ENCODE measurements at regions not wholly inside any gene's neighbourhood (a gene's known extent, or its start where the extent isn't known, plus 50 kb on each side); places are given as distances from the start of the nearest gene placed in this dataset.

DNA sequence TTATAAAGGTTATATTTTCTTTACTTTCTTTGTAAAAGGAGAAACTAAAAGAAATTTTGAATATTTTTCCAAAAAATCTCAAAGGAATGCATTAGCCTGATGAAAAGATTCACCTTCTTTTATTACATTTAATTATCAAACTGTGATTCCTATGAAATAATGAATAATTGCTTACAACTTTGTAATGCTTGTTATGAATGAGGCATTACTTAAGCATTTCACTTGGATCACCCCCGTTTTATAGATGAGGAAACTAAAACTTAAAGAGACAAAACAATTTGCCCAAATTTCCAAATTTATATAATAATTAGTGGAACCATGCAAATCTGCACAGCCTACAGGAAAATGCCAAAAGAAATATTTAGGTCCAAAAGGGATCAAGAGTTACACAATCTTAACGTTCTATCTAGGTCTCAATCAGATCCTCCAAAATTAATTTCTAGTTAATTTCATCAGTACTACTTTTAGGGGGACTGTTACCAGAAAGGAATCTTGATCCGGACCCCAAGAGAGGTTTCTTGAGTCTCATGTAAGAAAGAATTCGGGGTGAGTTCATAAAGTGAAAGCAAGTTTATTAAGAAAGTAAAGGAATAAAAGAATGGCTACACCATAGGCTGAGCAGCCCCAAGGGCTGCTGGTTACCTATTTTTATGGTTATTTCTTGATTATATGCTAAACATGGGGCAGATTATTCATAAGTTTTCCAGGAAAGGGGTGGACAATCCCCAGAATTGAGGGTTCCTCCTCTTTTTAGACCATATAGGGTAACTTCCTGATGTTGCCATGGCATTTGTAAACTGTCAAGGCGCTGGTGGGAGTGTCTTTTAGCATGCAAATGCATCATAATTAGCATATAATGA lies 288.0 kb downstream of the ADGB start:
- DNase-seq (ENCODE audit: low spot score) (no peak), FAIRE-seq (no peak)

DNA sequence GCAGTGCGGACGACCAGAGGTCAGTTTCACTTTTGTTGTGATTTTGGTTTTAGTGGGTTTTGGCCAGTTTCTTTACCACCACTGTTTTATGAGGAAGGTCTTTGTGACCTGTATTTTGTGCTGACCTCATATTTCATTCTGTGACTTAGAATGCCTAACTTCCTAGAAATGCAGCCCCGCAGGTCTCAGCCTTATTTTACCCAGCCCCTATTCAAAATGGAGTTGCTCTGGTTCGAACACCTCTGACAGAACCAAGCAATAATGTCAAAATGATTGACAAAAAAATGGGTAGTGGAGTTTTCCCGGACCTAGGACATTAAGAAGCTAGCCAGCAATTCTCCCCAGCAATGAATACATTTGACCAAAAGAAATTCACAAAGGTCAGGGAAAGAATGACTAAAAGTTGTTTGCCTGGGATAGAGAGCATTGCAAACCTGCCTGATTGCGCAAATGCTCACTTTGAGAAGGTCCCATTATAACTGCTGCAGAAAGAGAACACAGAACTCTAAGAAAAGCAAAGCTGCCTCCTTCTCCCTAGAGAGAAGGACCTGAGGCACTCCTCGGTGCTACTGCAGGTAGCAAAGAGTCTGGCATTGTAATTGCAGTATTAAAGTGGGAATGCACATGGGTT lies 288.8 kb downstream of the ADGB start:
- no peak for FAIRE-seq
- no peak for DNase-seq (ENCODE audit: low spot score)

DNA sequence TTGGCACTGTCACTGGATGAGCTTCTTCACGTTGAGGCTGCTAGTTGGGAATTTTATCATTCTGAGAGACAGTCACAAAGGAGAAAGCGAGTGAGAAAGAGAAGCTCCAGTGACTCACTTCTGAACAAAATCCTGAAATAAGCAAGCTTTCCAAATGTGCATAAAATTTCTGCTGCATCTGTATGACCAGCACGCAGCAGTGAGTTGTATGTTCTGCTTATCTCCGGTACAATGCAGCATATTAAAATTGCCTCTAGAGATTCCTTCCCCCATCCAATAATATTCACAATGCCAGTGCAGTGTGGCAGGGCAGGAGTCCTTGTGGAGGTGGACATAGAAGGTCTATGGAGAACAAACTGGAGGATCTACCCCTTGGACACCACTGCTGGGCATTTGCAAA lies 290.5 kb downstream of the ADGB start:
- FAIRE-seq = no peak
- no peak for DNase-seq (ENCODE audit: low spot score)

- DNase-seq (ENCODE audit: low spot score) (no peak), FAIRE-seq (no peak)
Measured at GRCh38 chr6:146890172-146890571, 291.4 kb downstream of the ADGB start.

GRCh38 chr6:146890644-146891434 lies 292.1 kb downstream of the ADGB start:
- no peak for FAIRE-seq
- no peak for DNase-seq (ENCODE audit: low spot score)

GRCh38 chr6:146891615-146892265 lies 293.0 kb downstream of the ADGB start:
- FAIRE-seq = no peak

DNA sequence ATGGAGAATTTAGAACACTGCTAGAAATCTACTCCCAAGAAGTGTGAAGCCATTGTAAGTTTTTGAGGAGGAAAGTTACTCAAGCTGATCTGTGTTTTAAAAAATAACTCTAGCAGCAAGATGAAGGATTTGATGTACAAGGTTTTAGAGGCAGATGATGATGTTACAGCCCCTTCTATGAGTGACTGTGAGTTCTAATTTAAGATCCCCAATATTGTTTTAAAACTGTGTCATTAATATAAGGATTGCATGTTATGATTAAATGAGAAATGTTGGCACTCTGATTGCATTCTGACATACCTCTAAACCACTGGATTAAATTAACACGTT lies 293.5 kb downstream of the ADGB start:
- DNase-seq (ENCODE audit: low spot score) (no peak), FAIRE-seq (no peak)

More at GRCh38 chr6:146891615-146892265, 293.0 kb downstream of the ADGB start:
- no peak for DNase-seq (ENCODE audit: low spot score)

DNA sequence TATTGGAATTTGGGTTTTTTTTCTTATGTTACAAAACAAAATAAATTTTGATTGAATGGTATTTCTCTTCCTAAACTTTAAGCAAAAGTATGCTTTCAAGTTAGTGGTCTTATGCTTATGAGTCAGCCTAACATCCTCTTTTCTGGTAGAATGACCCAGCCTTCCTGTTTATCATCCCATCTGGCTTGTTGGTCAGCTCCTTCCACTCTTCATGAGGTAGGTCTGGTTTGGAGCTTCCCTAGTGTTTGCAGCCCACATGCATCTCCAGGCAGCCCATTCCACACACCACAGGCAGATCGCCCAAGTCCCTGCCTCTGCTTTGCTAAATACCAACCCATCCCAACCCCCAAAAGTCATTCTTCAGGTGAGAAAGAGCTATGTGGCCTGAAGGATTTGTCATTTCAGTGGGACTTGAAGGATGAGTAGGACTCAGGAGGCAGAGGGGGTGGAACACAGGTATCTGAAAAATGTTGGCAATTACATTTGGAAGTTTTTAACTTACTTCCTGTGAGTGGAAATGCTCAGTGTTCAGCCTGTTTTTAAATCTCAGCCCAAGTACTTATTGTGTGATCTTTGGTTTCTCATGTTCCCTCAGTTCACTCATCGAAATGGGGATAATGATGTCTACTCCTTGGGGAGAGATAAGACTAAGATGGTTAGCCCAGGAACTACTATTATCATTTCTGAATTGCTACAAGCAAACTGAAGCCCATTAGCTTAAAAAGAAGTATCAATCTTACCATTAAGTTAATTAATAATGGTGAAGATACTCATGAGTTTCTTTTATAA lies 294.0 kb downstream of the ADGB start:
- DNase-seq (ENCODE audit: low spot score) = peak; percentile 45
- no peak for FAIRE-seq

GRCh38 chr6:146893690-146894089 lies 294.9 kb downstream of the ADGB start:
- no peak for FAIRE-seq

DNA sequence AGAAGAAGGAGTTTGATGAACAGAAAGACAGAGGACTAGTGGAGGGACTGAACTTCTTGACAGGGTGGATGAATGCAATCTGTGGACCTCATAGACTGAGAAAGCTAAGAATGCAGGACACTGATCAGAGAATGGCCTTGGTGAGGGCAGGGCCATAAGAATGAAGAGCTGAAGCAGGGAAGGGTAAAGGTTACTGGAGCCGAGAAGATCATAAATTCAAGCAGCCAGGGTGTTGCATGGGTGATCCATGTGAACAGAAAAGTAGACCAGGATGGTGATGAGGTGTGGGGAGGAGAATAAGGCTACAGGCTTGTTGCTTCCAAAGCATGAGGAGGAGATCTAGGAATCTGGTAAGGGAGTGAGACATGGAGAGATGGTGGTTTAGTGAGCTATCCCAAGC lies 295.9 kb downstream of the ADGB start:
- no peak for DNase-seq (ENCODE audit: low spot score)
- no peak for FAIRE-seq

More at GRCh38 chr6:146893690-146894089, 294.9 kb downstream of the ADGB start:
- DNase-seq (ENCODE audit: low spot score) = no peak

GRCh38 chr6:146895101-146895771 lies 296.5 kb downstream of the ADGB start:
- FAIRE-seq (no peak), DNase-seq (ENCODE audit: low spot score) (no peak)

- FAIRE-seq = no peak
- DNase-seq (ENCODE audit: low spot score) = no peak
Measured at GRCh38 chr6:146895772-146896061, 296.9 kb downstream of the ADGB start.

- FAIRE-seq (no peak), DNase-seq (ENCODE audit: low spot score) (no peak)
Measured at GRCh38 chr6:146896062-146896813, 297.5 kb downstream of the ADGB start.

DNA sequence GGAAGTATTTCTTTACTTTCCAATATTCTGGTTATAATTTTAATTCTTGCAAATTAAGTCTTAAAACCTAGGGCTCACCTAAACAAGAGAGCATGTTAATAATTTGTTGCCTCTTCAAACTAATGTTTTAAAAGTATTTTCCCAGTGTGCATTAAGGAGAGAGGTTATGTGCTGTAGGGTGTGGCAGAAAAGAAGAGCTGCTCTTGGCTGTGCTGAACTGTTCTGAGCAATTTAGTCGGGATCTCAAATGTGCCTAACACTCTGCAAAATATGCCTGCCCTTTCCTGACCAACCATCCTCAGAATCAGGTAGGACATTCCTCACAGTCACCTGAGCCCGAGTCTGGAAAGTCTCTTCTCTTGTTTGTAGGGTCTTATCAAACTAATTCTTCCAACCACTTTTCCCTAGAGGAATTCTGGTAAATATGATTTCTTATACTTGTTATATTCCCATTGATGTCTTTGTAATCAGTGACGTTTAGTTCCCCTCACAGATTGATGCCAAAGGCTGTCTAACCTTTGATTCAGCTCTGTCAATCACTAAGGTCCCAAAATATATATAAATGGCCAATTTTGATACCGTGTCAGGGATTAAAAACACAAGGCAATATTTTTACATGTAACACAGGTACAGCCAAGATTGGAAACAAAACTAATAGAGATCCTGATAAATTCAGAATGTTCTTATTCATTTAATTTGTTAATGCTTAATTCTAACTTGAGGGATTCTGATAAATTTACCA lies 298.4 kb downstream of the ADGB start:
- DNase-seq (ENCODE audit: low spot score) = no peak
- FAIRE-seq = no peak

- FAIRE-seq (no peak), DNase-seq (ENCODE audit: low spot score) (no peak)
Measured at GRCh38 chr6:146898069-146898887, 299.5 kb downstream of the ADGB start.

- no peak for DNase-seq (ENCODE audit: low spot score)
- FAIRE-seq = no peak
Measured at GRCh38 chr6:146898888-146899227, 300.1 kb downstream of the ADGB start.

DNA sequence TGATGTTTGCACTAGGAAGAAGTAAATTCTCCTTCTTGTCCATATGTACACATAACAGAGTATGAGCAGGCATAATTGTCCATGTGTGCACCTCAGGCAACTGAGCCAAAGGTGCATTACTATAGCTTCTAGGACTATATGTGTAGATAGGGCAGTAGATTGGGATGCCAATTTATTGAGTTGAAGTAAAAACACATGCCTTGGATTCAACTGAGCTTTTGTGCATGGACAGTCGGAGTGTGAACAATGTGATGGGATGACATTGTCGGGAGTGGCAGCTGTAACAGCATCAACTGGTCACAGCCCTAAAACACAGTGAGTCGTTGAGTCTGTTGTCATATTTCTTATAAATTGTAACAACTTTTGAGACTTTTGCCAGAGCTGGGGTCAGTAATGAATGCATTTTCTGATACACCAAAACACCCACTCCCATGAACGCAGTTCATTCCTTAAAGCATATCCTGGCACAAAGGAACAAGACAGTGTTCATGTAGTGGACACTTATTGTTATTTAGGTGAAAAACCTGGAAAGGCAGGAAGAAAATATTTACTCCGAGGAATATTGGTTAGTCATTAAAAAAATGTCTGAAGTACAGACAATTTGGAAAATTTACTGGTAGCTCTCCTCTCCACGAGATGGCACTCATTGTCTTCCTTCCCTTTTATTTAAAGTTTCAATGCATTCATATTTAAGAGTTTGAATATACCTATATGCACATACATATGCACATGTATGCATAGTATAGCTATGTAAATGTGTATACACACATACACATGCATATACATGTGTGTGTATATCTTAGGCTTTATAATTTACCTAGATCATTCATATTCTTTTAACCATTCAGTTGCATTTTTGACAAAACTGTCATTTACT lies 302.0 kb upstream of the STXBP5 start:
- no peak for DNase-seq (ENCODE audit: low spot score)
- FAIRE-seq = no peak

All from RCC 7860 (cell line).